GM20000 (cell line): ENCODE measurements at regions not wholly inside any gene's neighbourhood (a gene's known extent, or its start where the extent isn't known, plus 50 kb on each side); places are given as distances from the start of the nearest gene placed in this dataset.
A peak's percentile ranks its signal among the peaks of the same experiment; 100 is the strongest.

ENCODE experiments used
- DNase-seq: peaks from one replicate; pipeline ENCODE4 v3.0.0; 2012; ENCODE audit warnings: low spot score
- CTCF ChIP-seq: IDR thresholded peaks from 2 replicates; pipeline ENCODE4 v1.5.1; 2012; ENCODE audit warnings: mild to moderate bottlenecking, control low read depth; ENCODE audit errors: extremely low read depth, missing control alignments

GRCh38 chr5:52709167-52709925 is 78.4 kb upstream of the ITGA1 start:
- DNase-seq, result peak; percentile 36
- no peak for TF ChIP-seq CTCF

- TF ChIP-seq CTCF, result no peak
- no peak for DNase-seq
Observed at GRCh38 chr5:52710310-52710971, 77.3 kb upstream of the ITGA1 start.

- no peak for DNase-seq
- no peak for TF ChIP-seq CTCF
Observed at GRCh38 chr5:52710972-52711596, 76.6 kb upstream of the ITGA1 start.

- TF ChIP-seq CTCF, result no peak
- no peak for DNase-seq
Observed at GRCh38 chr5:52712354-52712753, 75.4 kb upstream of the ITGA1 start.

GRCh38 chr5:52725065-52725746 is 62.5 kb upstream of the ITGA1 start:
- TF ChIP-seq CTCF, result no peak
- peak; percentile 21 for DNase-seq

GRCh38 chr5:52725808-52726207 is 61.9 kb upstream of the ITGA1 start:
- no peak for DNase-seq
- no peak for TF ChIP-seq CTCF

GRCh38 chr5:52727020-52727419 is 60.7 kb upstream of the ITGA1 start:
- no peak for TF ChIP-seq CTCF
- no peak for DNase-seq
